Adipocyte (in vitro differentiated cells): ENCODE measurements at regions not wholly inside any gene's neighbourhood (a gene's known extent, or its start where the extent isn't known, plus 50 kb on each side); places are given as distances from the start of the nearest gene placed in this dataset.
A peak's percentile ranks its signal among the peaks of the same experiment; 100 is the strongest.
"Not testable (repeated sequence)": the region's sequence is repeated elsewhere in the genome, so short reads cannot be mapped to it uniquely, and the experiment has no call there.

Source experiments
- DNase-seq: peaks from one replicate; pipeline ENCODE4 v3.0.0-alpha.2; 2015; ENCODE audit warnings: low read depth
- H3K27me3 ChIP-seq: replicated peaks from 2 replicates; pipeline ENCODE4 v1.7.0; 2013; ENCODE audit warnings: mild to moderate bottlenecking, low read length, moderate library complexity; ENCODE audit not compliant: control insufficient read depth, insufficient read depth
- H3K36me3 ChIP-seq: 2 replicates; pipeline ENCODE4 v1.7.0; 2013; ENCODE audit warnings: low read length, mild to moderate bottlenecking, moderate library complexity; ENCODE audit not compliant: control insufficient read depth, insufficient read depth, severe bottlenecking
- H3K4me1 ChIP-seq: 2 replicates; pipeline ENCODE4 v1.7.0; 2013; ENCODE audit warnings: mild to moderate bottlenecking, low read length, moderate library complexity; ENCODE audit not compliant: control insufficient read depth, insufficient read depth
- H3K4me3 ChIP-seq: 2 replicates; pipeline ENCODE4 v1.7.0; 2013; ENCODE audit warnings: mild to moderate bottlenecking, low read length, moderate library complexity
- H3K9ac ChIP-seq: 2 replicates; pipeline ENCODE4 v1.7.0; 2013; ENCODE audit warnings: mild to moderate bottlenecking, low read length, moderate library complexity
- H3K9me3 ChIP-seq: 2 replicates; pipeline ENCODE4 v1.7.0; 2013; ENCODE audit warnings: mild to moderate bottlenecking, low read length, moderate library complexity; ENCODE audit not compliant: control insufficient read depth

- DNase-seq: no peak
- H3K36me3 ChIP-seq: no peaks in the 10 kb centered on the region
- H3K4me3 ChIP-seq: no peak overlapping the region
- peaks cover 4% of the 10 kb centered on the region for H3K9me3 ChIP-seq
- peaks cover 16% of the 10 kb centered on the region for H3K4me1 ChIP-seq
- no peaks in the 10 kb centered on the region for H3K27me3 ChIP-seq
- no peak overlapping the region for H3K9ac ChIP-seq
Observed at GRCh38 chrX:138986866-138987265, 275.3 kb upstream of the FGF13 start.

- peaks cover 16% of the 10 kb centered on the region for H3K4me1 ChIP-seq
- H3K4me3 ChIP-seq: peak overlapping the region; percentile 37
- H3K9me3 ChIP-seq: no peaks in the 10 kb centered on the region
- no peak for DNase-seq
- H3K27me3 ChIP-seq: no peaks in the 10 kb centered on the region
- no peak overlapping the region for H3K9ac ChIP-seq
- no peaks in the 10 kb centered on the region for H3K36me3 ChIP-seq
Observed at GRCh38 chrX:138986235-138986634, 274.7 kb upstream of the FGF13 start.

- H3K36me3 ChIP-seq: no peaks in the 10 kb centered on the region
- H3K4me3 ChIP-seq: no peak overlapping the region
- no peak for DNase-seq
- H3K9ac ChIP-seq: no peak overlapping the region
- H3K4me1 ChIP-seq: peaks cover 16% of the 10 kb centered on the region
- H3K27me3 ChIP-seq: no peaks in the 10 kb centered on the region
- no peaks in the 10 kb centered on the region for H3K9me3 ChIP-seq
Observed at GRCh38 chrX:138982365-138982764, 270.8 kb upstream of the FGF13 start.

GRCh38 chrX:138964501-138964900 lies 253.0 kb upstream of the FGF13 start:
- no peak for DNase-seq
- Histone ChIP-seq H3K36me3 (no peaks in the 10 kb centered on the region), H3K27me3 (no peaks in the 10 kb centered on the region), H3K9me3 (no peaks in the 10 kb centered on the region), H3K4me1 (no peaks in the 10 kb centered on the region), H3K9ac (no peak overlapping the region), H3K4me3 (no peak overlapping the region)

- H3K9ac ChIP-seq, H3K4me1 ChIP-seq, H3K36me3 ChIP-seq, H3K27me3 ChIP-seq, DNase-seq, H3K9me3 ChIP-seq, H3K4me3 ChIP-seq: not testable (repeated sequence)
Observed at GRCh38 chrX:138962419-138962818, 250.9 kb upstream of the FGF13 start.

DNA sequence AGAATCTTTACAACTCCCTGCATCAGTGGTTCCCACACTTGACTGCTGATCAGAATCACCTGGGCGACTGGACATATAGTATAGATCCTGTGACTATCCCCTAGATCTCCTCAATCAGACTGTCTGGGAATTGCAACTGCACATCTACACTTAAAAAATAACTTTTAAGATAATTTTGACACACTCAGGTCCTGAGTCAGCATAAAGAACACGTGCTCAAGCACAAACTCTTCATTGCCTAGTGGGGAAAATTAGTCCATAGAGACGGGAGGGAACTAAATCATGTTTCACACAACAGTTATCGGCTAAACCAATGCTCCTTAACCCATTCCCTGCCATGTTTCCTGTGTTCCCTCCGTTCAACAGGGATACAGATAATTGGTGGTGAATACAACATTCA lies 243.5 kb upstream of the FGF13 start:
- Histone ChIP-seq H3K9ac (no peak overlapping the region), H3K4me1 (no peaks in the 10 kb centered on the region), H3K27me3 (no peaks in the 10 kb centered on the region), H3K36me3 (no peaks in the 10 kb centered on the region), H3K9me3 (no peaks in the 10 kb centered on the region), H3K4me3 (no peak overlapping the region)
- no peak for DNase-seq

DNA sequence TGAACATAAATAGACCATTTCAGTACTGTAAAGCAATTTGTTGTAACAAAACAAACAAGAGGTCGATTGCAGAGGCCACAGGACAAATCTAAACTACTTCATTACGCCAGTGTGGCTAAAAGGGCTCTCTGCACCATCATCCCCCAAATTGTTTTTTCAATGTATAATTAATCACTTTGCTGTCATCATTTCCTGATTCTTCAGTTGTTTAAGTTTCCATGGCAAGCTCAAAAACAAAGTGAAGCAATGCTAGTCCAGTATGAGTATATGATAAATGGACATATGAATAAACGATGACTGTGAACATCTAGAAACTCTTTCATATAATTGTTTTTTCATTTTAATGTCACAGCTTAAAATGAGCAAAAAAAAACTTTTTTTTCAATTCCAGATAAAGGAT lies 235.4 kb upstream of the FGF13 start:
- no peaks in the 10 kb centered on the region for H3K27me3 ChIP-seq
- no peak overlapping the region for H3K9ac ChIP-seq
- H3K4me3 ChIP-seq: no peak overlapping the region
- no peaks in the 10 kb centered on the region for H3K9me3 ChIP-seq
- H3K36me3 ChIP-seq: no peaks in the 10 kb centered on the region
- peaks cover under 1% of the 10 kb centered on the region for H3K4me1 ChIP-seq
- no peak for DNase-seq

GRCh38 chrX:138945219-138945618 lies 233.7 kb upstream of the FGF13 start:
- no peak for DNase-seq
- Histone ChIP-seq H3K36me3 (no peaks in the 10 kb centered on the region), H3K4me3 (no peak overlapping the region), H3K27me3 (no peaks in the 10 kb centered on the region), H3K9me3 (no peaks in the 10 kb centered on the region), H3K4me1 (peaks cover 13% of the 10 kb centered on the region), H3K9ac (no peak overlapping the region)

DNA sequence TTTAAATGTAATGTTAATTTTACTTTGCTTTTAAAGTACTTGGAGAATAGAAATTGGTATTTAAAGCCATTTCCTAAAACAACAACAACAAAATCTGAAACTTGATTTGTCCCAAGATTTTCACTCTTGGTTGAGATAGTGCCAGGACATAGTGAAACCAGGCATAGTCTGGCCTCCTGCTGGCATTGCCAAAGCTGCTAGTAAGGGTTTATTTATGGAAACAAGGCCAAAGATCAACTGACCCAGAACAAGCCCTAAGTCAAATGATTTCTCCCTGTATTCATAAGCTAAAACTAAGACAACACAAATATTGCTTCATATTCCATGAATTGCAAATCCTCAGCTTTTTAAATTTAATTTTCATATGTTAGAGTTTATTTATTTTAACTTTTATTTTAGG lies 227.5 kb upstream of the FGF13 start:
- no peak for DNase-seq
- Histone ChIP-seq H3K4me1 (peaks cover 26% of the 10 kb centered on the region), H3K36me3 (no peaks in the 10 kb centered on the region), H3K27me3 (no peaks in the 10 kb centered on the region), H3K4me3 (peak overlapping the region; percentile 10), H3K9ac (peak overlapping the region; percentile 30), H3K9me3 (peaks cover 6% of the 10 kb centered on the region)

GRCh38 chrX:138938003-138938402 lies 226.5 kb upstream of the FGF13 start:
- Histone ChIP-seq H3K4me3 (no peak overlapping the region), H3K27me3 (no peaks in the 10 kb centered on the region), H3K9me3 (peaks cover 6% of the 10 kb centered on the region), H3K36me3 (no peaks in the 10 kb centered on the region), H3K4me1 (peaks cover 26% of the 10 kb centered on the region), H3K9ac (no peak overlapping the region)
- DNase-seq: no peak

DNA sequence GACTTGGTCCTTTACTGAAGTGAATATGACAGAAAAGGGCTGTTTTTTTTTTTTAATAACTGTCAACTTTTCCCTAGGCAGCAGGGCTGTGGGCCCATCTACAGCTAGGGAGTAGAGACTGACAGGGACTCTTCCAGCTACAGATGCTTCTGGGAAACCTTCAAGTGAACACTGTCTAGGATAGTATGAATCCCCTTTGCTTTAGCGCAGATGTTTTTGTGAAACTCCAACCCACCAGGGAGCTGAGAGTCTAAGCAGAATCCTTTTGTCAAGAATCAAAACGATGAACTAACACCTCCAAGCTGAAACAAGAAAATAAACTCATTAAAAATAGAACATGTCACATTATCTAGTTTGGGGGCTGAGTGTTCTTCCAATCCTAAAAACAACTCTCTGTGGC lies 219.7 kb upstream of the FGF13 start:
- no peaks in the 10 kb centered on the region for H3K27me3 ChIP-seq
- H3K36me3 ChIP-seq: no peaks in the 10 kb centered on the region
- no peak for DNase-seq
- no peak overlapping the region for H3K4me3 ChIP-seq
- no peak overlapping the region for H3K9ac ChIP-seq
- H3K4me1 ChIP-seq: peaks cover under 1% of the 10 kb centered on the region
- peaks cover 6% of the 10 kb centered on the region for H3K9me3 ChIP-seq

GRCh38 chrX:138930583-138930945 lies 219.0 kb upstream of the FGF13 start:
- Histone ChIP-seq H3K36me3 (no peaks in the 10 kb centered on the region), H3K4me3 (no peak overlapping the region), H3K4me1 (peaks cover 7% of the 10 kb centered on the region), H3K9ac (no peak overlapping the region), H3K27me3 (no peaks in the 10 kb centered on the region), H3K9me3 (peaks cover 3% of the 10 kb centered on the region)
- no peak for DNase-seq
